ENCODE measurements at regions not wholly inside any gene's neighbourhood (a gene's known extent, or its start where the extent isn't known, plus 50 kb on each side); places are given as distances from the start of the nearest gene placed in this dataset.
"Not testable (repeated sequence)": the region's sequence is repeated elsewhere in the genome, so short reads cannot be mapped to it uniquely, and the experiment has no call there.

DNA sequence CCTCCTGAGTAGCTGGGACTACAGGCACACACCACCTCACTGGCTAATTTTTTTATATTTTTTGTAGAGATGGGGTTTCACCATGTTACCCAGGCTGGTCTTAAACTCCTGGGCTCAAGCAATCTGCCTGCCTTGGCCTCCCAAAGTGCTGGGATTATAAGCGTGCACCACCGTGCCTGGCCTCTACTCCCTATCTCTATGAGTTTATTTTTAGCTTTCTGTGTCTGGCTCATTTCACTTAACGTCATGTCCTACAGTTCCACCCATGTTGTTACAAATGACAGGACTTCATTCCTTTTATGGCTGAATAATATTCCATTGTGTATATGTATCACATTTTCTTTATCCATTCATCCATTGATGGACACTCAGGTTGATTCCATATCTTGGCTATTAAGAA lies 164.2 kb upstream of the ZNF648 start:
- DNase-seq: not testable (repeated sequence)

DNA sequence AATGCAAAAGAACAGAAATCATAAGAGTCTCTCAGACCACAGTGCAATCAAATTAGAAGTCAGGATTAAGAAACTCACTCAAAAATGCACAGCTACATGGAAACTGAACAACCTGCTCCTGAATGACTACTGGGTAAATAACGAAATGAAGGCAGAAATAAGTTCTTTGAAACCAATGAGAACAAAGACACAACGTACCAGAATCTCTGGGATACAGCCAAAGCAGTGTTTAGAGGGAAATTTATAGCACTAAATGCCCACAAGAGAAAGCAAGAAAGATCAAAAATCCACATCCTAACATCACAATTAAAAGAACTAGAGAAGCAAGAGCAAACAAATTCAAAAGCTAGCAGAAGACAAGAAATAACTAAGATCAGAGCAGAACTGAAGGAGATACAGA lies 160.5 kb upstream of the ZNF648 start:
- not testable (repeated sequence) for DNase-seq

DNA sequence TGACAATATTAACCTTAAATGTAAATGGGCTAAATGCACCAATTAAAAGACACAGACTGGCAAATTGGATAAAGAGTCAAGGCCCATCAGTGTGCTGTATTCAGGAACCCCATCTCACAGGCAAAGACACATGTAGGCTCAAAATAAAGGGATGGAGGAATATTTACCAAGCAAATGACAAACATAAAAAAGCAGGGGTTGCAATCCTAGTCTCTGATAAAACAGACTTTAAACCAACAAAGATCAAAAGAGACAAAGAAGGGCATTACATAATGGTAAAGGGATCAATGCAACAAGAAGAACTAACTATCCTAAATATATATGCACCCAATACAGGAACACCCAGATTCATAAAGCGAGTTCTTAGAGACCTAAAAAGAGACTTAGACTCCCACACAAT lies 159.9 kb upstream of the ZNF648 start:
- DNase-seq: not testable (repeated sequence)

DNA sequence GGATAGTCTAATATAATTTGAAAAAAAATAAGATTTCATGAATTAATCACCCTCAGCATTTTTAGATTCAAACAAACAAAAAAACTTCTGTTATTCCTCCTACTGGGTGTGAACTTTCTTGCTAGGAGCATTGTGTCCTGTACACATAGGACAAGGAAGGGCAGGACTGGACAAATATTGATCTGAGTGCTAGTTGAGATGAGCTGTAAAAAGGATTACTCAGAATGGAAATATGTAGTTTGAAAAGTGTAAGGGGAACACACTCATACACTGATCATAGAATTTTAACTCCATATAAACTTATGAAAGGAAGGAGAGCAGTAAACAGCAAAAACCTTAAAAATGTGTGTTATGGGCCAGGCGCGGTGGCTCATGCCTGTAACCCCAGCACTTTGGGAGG lies 156.5 kb upstream of the ZNF648 start:
- DNase-seq: no peak

DNA sequence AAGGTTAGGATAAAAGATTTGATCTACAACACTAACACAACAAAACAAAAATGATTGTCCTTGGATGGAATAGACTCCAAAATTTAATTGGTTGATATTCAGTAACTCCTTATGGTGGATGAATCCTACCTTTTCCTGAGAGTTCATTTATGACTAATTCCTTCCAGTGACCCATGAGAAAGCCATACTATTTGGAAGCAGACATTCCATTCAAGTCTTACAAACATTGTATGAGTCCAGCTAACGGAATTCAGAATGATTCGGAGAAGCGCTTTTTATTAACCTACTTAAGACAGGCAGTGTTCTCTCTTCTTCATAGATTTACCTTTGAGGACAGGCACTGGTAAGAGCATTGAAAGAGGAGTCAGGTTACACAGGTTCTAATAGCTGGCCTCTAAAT lies 155.6 kb upstream of the ZNF648 start:
- DNase-seq: no peak

DNA sequence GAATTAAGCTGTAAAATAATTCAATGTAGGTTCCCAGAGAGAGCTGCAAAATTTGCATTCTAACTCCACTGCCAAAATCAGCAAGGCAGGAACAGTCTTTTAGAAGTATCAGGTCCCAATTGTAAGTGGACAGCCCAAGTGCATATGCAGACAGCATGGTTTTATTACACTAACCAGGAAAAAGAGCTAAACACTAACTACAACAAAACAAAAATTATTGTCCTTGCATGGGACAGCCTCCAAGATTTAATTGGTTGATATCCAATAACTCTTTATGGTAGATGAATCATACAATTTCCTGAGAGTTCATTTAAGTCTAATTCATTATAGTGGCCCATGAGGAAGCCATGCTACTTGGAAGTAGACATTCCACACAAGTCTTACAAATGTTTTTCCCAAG lies 154.3 kb upstream of the ZNF648 start:
- DNase-seq: no peak

DNA sequence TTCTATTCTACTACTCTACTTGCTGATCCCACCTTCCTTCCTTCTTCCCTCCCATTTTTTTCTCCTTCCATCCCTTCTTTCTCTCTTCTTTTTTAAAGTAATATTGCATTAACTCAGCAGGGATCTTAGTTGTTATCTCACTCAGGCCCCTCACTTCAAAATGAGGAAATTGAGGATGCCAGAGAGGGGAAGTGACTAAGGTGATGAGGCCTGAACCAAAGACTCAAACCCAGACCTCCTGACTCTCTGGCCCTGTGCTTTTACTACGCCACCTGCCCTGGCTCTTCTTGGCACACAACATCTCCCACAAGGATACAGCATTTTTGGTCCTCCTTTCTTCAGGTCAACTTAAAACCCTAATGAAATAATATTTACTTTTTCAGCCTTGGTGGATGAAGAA lies 151.7 kb upstream of the ZNF648 start:
- no peak for DNase-seq

- no peak for DNase-seq
Measured at GRCh38 chr1:182211386-182211785, 149.9 kb upstream of the ZNF648 start.

- DNase-seq: no peak
Measured at GRCh38 chr1:182210417-182210816, 148.9 kb upstream of the ZNF648 start.

DNA sequence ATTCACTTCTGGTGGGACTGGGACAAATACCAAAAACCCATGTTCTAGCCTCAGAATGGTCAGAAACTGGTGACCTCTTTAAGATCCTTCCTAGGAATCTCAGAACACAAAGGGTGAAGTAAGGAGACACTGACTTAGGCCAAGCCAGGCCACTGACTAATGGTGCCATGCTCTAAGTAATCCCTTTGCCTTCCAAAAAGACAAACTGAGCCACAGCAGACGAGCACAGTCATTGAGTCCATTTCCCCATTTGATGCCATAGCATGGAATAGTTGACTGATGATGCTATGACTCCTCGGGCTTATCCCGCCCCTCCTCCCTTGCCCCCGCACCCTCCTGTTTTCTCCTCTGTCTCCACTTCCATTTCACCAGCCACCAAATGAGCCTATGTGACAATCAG lies 145.8 kb upstream of the ZNF648 start:
- DNase-seq: no peak

DNA sequence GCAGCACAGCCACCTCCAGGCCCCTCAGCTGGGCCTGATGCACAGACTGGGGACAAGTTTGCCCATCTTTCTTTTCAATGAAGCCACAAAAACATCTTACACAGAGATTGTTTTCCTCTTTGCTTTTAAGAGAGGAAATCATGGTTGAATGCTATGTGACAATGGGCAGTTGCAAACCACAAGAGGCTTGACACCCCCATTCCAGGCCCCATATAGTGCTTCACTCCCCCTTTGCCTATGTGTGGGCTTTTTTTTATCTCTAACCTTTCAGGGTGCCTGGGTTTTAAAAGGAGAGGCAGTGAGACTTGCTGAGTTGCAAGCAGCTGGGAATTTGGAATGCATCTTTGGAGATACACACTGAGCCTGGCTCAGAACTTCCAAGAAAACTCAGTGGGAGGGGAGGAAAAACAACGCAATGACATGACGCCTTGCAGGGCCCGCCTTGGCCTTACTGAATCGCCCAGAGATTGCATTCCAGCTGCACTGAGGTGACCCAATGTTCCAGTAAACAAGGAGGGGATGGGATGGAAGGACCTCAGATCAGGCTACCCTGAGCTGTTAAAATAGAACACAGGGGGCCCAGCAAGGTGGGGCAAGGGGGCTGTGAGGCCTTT lies 145.2 kb upstream of the ZNF648 start:
- no peak for DNase-seq

- DNase-seq: no peak
Measured at GRCh38 chr1:182205351-182206022, 144.0 kb upstream of the ZNF648 start.

- DNase-seq: no peak
Measured at GRCh38 chr1:182203191-182203875, 141.8 kb upstream of the ZNF648 start.

GRCh38 chr1:182201490-182201889 lies 140.0 kb upstream of the ZNF648 start:
- DNase-seq: not testable (repeated sequence)

DNA sequence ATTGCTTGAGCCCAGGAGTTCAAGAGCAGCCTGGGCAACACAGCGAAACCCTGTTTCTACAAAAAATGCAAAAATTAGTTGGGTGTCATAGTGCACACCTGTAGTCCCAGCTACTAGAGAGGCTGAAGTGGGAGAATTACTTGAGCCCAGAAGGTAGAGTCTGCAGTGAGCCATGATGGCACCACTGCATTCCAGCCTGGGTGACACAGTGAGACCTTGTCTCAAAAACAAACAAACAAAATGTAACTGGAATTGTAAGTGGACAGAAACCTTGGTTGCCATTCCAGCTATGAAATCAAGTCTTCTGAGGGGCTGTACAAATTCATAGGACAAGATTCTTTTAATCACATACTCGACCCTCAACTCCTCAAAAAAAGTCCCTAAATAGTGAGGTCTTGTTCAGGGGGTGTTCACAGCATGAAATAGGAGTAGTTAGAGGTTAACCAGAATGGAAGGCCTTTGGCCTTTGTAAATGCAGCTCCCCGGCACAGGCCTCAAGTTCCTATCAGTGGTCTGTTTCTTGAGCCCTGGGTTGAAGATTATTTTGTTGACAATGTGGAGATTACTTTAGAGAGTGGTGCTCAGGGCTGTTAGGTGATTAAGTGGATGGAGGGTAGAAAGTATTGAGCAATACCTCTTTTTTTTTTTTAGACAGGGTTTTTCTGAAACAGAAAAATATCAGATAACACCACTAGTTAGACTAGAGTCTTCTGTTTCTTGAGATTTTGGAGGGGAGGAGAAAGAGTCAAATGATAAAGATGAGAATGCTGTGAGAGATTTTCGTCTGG lies 138.7 kb upstream of the ZNF648 start:
- no peak for DNase-seq

DNA sequence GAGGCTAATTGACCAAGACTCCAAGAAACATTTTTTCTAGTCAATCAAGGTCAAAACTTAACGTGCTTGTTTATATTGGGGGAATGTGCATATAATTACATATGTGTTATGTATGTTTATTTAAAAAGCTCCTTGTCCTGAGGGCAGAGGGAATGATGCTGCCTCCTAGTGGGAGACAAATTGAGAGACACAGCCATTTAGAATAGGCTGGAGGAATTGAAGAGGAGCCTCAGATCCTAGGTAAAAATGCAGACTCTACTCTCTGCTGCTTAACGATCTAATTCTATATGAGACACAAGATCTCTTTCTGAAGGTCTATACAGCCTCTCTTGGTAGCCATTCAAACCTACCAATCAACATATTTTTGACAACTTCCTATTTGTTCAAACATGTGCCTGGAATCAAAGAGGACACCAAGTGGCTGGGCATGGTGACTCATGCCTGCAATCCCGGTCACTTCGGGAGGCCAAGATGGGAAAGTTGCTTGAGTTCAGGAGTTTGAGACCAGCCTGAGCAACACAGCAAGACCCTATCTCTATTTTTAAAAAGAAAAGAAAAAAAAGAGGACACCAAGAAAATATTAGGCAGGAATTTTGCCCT lies 136.6 kb upstream of the ZNF648 start:
- no peak for DNase-seq

DNA sequence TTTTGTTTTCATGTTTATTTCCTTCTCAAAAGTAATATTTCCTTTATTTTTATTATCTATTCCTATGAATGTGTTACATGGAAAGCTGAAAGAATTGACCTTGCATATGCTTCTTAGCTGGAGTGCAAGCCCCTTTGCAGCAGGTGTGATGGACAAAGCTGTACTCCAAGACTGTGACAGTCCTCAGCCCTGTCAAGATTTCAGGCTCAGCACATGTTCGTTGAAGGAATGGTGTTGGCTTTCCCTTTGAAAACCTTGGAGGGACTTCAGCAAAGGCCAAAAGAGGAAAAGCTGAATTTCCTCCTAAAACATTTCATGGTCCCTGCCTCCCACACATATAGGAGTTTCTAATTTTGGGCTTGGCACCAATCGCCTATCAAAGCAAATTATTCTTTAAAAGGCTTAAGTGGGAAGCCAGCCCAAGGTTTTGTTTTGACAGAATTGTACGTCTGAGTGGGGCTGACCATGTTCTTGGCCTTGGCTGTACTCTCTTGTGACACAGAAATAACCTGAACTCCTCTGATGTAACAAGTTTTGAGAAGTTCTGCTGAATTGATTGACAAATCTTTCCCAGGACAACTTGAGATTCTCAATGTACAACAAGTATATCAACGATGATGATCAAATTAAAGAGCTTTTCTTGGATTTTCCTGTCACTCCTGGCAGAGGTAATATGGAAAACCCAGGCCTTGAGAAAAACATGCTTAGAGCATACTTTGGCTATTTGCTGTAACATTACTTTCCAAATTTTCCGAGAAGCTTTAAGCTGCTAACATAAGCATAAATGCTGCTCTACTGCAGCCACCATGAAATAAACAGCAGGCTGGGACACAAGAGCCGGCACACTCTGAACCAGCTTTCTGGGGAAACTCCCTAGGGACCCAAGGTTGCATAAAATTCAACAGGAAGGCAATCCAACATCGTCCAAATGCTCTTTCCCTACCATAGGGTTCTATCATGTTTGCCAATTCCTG lies 135.7 kb upstream of the ZNF648 start:
- DNase-seq: no peak

DNA sequence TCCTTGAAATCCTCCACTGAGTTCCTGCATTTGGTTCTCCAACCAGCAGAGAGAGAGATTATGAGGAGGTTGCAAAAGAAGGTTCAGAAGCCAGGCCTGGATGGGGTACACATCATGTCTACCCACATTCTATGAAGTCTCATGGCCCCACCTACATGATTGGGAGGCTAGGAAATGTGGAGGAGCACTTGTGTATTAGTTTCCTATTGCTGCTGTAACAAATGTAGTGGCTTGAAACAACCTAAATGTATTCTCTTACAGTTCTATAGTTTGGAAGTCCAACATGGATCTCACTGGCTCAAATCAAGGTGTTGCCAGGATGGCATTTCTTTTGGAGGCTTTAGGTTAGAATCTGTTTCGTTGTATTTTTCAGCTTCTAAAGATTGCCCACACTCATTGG lies 134.2 kb upstream of the ZNF648 start:
- no peak for DNase-seq

DNA sequence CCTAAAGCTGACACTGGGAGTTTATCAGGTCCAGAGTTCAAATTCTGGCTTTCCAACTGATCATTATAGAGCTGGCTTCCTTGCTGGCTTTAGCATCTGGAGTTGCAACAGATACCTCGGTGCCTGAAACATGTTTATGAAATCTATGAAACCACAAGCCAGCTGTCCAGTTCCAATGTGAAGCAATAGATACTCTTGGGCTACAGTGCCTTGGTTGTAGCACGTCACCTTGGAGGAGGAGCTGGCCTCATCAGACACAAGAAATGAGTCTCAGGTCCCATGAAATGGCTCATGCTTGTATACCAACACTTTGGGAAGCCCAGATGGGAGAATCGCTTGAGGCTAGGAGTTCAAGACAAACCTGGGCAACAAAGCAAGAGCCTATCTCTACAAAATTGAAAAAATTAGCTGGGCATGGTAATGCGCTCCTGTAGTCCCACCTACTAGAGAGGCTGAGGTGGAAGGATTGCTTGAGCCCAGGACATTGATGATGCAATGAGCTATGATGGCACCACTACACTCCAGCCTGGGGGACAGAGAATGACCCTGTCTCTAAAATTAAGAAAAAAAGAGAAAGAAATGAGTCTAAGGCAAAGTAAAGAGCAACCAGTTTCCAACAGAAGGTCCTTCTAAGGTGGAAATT lies 132.5 kb upstream of the ZNF648 start:
- no peak for DNase-seq

GRCh38 chr1:182192966-182193365 lies 131.5 kb upstream of the ZNF648 start:
- DNase-seq: no peak

DNA sequence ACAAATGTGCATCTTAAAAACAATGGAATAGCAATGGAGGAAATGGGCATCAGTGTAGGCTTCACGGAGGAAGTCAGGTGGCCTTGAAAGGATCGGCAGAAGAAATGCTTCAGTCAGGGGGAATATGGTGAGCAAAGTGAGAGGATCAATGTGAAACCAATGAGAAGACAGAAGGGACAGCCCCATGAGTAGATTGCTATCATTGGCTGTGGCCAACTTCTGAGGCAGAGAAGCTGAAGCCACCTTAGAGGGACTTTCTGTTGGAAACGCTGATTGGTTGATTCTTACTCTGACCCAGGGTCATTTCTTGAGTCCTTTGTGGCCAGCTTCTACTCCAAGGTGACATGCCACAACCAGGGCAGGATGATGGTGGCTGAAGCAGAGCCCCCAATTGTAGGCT lies 130.7 kb upstream of the ZNF648 start:
- no peak for DNase-seq
